ENCODE measurements at regions not wholly inside any gene's neighbourhood (a gene's known extent, or its start where the extent isn't known, plus 50 kb on each side); places are given as distances from the start of the nearest gene placed in this dataset.
"Not testable (repeated sequence)": the region's sequence is repeated elsewhere in the genome, so short reads cannot be mapped to it uniquely, and the experiment has no call there.

- DNase-seq: no peak
Observed at GRCh38 chr5:116799401-116799800, 224.8 kb upstream of the SEMA6A start.

GRCh38 chr5:116795189-116795588 lies 220.6 kb upstream of the SEMA6A start:
- no peak for DNase-seq

- no peak for DNase-seq
Observed at GRCh38 chr5:116789522-116789921, 214.9 kb upstream of the SEMA6A start.

GRCh38 chr5:116788851-116789403 lies 214.3 kb upstream of the SEMA6A start:
- no peak for DNase-seq

GRCh38 chr5:116787570-116787969 lies 212.9 kb upstream of the SEMA6A start:
- no peak for DNase-seq

GRCh38 chr5:116785106-116785505 lies 210.5 kb upstream of the SEMA6A start:
- DNase-seq: no peak

GRCh38 chr5:116779846-116780245 lies 205.2 kb upstream of the SEMA6A start:
- no peak for DNase-seq

- DNase-seq: no peak
Observed at GRCh38 chr5:116778651-116779280, 204.1 kb upstream of the SEMA6A start.

GRCh38 chr5:116778032-116778431 lies 203.4 kb upstream of the SEMA6A start:
- DNase-seq: no peak

- DNase-seq: no peak
Observed at GRCh38 chr5:116773926-116774325, 199.3 kb upstream of the SEMA6A start.

- no peak for DNase-seq
Observed at GRCh38 chr5:116772806-116773205, 198.2 kb upstream of the SEMA6A start.

GRCh38 chr5:116772152-116772501 lies 197.5 kb upstream of the SEMA6A start:
- DNase-seq: no peak

GRCh38 chr5:116771466-116772151 lies 197.0 kb upstream of the SEMA6A start:
- no peak for DNase-seq

- not testable (repeated sequence) for DNase-seq
Observed at GRCh38 chr5:116769953-116770352, 195.3 kb upstream of the SEMA6A start.

- DNase-seq: no peak
Observed at GRCh38 chr5:116769470-116769869, 194.8 kb upstream of the SEMA6A start.

- DNase-seq: no peak
Observed at GRCh38 chr5:116766470-116766947, 191.9 kb upstream of the SEMA6A start.

GRCh38 chr5:116765441-116765840 lies 190.8 kb upstream of the SEMA6A start:
- no peak for DNase-seq

- DNase-seq: no peak
Observed at GRCh38 chr5:116764941-116765340, 190.3 kb upstream of the SEMA6A start.

GRCh38 chr5:116763987-116764866 lies 189.6 kb upstream of the SEMA6A start:
- DNase-seq: no peak

GRCh38 chr5:116759860-116760640 lies 185.4 kb upstream of the SEMA6A start:
- no peak for DNase-seq

- no peak for DNase-seq
Observed at GRCh38 chr5:116757326-116757725, 182.7 kb upstream of the SEMA6A start.

GRCh38 chr5:116756531-116756930 lies 181.9 kb upstream of the SEMA6A start:
- DNase-seq: no peak

GRCh38 chr5:116754556-116754955 lies 179.9 kb upstream of the SEMA6A start:
- DNase-seq: no peak
